ENCODE measurements at regions not wholly inside any gene's neighbourhood (a gene's known extent, or its start where the extent isn't known, plus 50 kb on each side); places are given as distances from the start of the nearest gene placed in this dataset.

DNA sequence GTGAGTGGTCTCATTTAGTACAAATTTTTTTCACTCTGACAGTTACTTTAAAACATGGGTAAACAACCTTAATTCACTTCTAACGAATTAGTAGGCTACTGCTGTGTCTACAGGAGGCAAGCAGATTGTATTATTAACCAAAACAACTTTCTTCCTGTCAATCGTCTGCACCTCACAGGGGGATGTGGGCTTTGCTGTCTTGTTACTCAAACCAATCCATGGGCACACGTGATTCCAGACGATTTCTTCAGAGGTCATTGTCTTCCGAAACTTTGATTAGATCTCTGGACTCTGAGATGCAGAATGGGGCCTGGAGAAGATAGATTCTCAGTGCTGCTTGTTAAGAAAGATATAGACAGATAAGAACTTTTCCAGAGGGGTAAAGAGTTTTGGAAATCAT, 327.8 kb downstream of the DHX15 start:
- H3K27ac Mint-ChIP-seq (ENCODE audit: unreplicated experiment), result no peak overlapping the region
- TF ChIP-seq CTCF (IDR thresholded peaks at IDR 0.05; ENCODE audit: insufficient read depth in 1 of 2, low read depth in 1 of 2, low read length in 1 of 2, severe bottlenecking in 1 of 2, unreplicated experiment in 1 of 2), result no peak

DNA sequence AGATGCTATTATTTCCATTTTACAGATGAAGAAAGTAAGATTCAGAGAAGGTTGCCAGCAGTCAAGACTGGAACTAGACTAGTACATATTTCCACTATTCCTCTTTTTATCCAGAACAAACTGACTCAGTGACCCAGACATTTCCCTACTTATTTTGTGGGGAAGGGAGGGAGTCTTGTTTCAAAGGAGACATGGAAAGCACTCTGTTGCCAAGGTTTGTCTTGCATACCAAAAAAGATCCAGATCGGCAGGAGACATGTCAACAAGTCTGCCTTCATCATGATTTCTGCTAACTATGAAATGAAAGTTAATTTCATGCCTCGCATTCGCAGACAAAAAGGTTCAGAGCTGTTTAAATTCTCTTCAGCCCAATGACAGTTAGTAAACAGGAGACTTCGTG, 328.3 kb downstream of the DHX15 start:
- H3K4me3 Mint-ChIP-seq (ENCODE audit: unreplicated experiment), result no peak overlapping the region
- Histone ChIP-seq H3K9me3 (no peaks in the 10 kb centered on the region), H3K36me3 (ENCODE audit: control insufficient read depth, insufficient read depth, low read length) (no peaks in the 10 kb centered on the region), H3K4me3 (ENCODE audit: low read depth, low read length) (no peak overlapping the region), H3K27me3 (replicated peaks; ENCODE audit: control insufficient read depth, insufficient read depth, low read length) (peaks cover 1% of the 10 kb centered on the region; the same call in 1 of the 2 replicates), H3K4me1 (no peaks in the 10 kb centered on the region)
- H3K36me3 Mint-ChIP-seq (ENCODE audit: insufficient read depth, unreplicated experiment), result no peaks in the 10 kb centered on the region
- CTCF ChIA-PET, result no interaction called here
- no peak for TF ChIP-seq CTCF (IDR thresholded peaks at IDR 0.05; ENCODE audit: insufficient read depth in 1 of 2, low read depth in 1 of 2, low read length in 1 of 2, severe bottlenecking in 1 of 2, unreplicated experiment in 1 of 2)
- H3K27ac Mint-ChIP-seq (ENCODE audit: unreplicated experiment), result no peak overlapping the region
- no TSS peak for BruUV-seq (replicated peaks)
- no peaks in the 10 kb centered on the region for H3K4me1 Mint-ChIP-seq (ENCODE audit: low read depth, unreplicated experiment)
- intact Hi-C loops (cut with micrococcal nuclease; ENCODE audit: unreplicated experiment), result no loop called here
- no peaks in the 10 kb centered on the region for H3K9me3 Mint-ChIP-seq (ENCODE audit: unreplicated experiment)
- DNase-seq, result no peak
- POLR2A ChIA-PET, result no interaction called here
- H3K27me3 Mint-ChIP-seq (ENCODE audit: insufficient read depth, unreplicated experiment), result peaks cover 7% of the 10 kb centered on the region

More for the DNA sequence above, 327.8 kb downstream of the DHX15 start:
- ChIA-PET POLR2A (no interaction called here), CTCF (no interaction called here)
- intact Hi-C loops (cut with micrococcal nuclease; ENCODE audit: unreplicated experiment), result no loop called here
- H3K27me3 Mint-ChIP-seq (ENCODE audit: insufficient read depth, unreplicated experiment), result peaks cover 7% of the 10 kb centered on the region
- no peaks in the 10 kb centered on the region for H3K4me1 Mint-ChIP-seq (ENCODE audit: low read depth, unreplicated experiment)
- Histone ChIP-seq H3K27me3 (replicated peaks; ENCODE audit: control insufficient read depth, insufficient read depth, low read length) (peaks cover 1% of the 10 kb centered on the region; the same call in 1 of the 2 replicates), H3K36me3 (ENCODE audit: control insufficient read depth, insufficient read depth, low read length) (no peaks in the 10 kb centered on the region), H3K9me3 (no peaks in the 10 kb centered on the region), H3K4me1 (no peaks in the 10 kb centered on the region), H3K4me3 (ENCODE audit: low read depth, low read length) (no peak overlapping the region)
- no peaks in the 10 kb centered on the region for H3K36me3 Mint-ChIP-seq (ENCODE audit: insufficient read depth, unreplicated experiment)
- no peak for DNase-seq
- H3K4me3 Mint-ChIP-seq (ENCODE audit: unreplicated experiment), result no peak overlapping the region
- no TSS peak for BruUV-seq (replicated peaks)
- no peaks in the 10 kb centered on the region for H3K9me3 Mint-ChIP-seq (ENCODE audit: unreplicated experiment)

DNA sequence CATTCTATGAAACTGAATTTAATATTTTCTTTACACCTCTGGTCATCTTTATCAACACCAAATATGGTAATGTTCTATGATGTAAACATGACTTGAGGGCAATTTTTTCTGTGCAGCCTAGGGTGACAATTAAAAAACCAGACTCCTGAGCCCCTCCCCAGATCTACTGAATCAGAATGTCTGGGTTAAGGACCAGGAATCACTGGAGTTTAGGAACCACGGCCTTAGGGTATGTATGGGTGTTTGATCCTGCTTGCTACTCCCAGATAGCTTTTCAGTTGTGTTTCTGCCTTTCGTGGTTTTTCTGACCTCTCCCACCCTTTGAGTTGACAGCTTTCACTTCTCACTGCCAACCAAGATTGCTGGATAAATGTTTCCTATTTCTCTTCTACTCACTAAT, 332.2 kb downstream of the DHX15 start:
- POLR2A ChIA-PET, result no interaction called here

More for the DNA sequence above, 332.2 kb downstream of the DHX15 start:
- DNase-seq, result no peak
- no peaks in the 10 kb centered on the region for H3K36me3 Mint-ChIP-seq (ENCODE audit: insufficient read depth, unreplicated experiment)
- H3K4me1 Mint-ChIP-seq (ENCODE audit: low read depth, unreplicated experiment), result no peaks in the 10 kb centered on the region
- H3K4me3 ChIP-seq (ENCODE audit: low read depth, low read length), result no peak overlapping the region
- H3K9me3 ChIP-seq, result no peaks in the 10 kb centered on the region
- H3K27me3 Mint-ChIP-seq (ENCODE audit: insufficient read depth, unreplicated experiment), result peaks cover 3% of the 10 kb centered on the region
- no peaks in the 10 kb centered on the region for H3K9me3 Mint-ChIP-seq (ENCODE audit: unreplicated experiment)
- no peaks in the 10 kb centered on the region for H3K4me1 ChIP-seq
- CTCF ChIA-PET, result no interaction called here
- no peaks in the 10 kb centered on the region for H3K27me3 ChIP-seq (replicated peaks; ENCODE audit: control insufficient read depth, insufficient read depth, low read length)
- no TSS peak for BruUV-seq (replicated peaks)
- no peaks in the 10 kb centered on the region for H3K36me3 ChIP-seq (ENCODE audit: control insufficient read depth, insufficient read depth, low read length)
- no peak overlapping the region for H3K4me3 Mint-ChIP-seq (ENCODE audit: unreplicated experiment)
- H3K27ac Mint-ChIP-seq (ENCODE audit: unreplicated experiment), result no peak overlapping the region
- intact Hi-C loops (cut with micrococcal nuclease; ENCODE audit: unreplicated experiment), result no loop called here
- no peak for TF ChIP-seq CTCF (IDR thresholded peaks at IDR 0.05; ENCODE audit: insufficient read depth in 1 of 2, low read depth in 1 of 2, low read length in 1 of 2, severe bottlenecking in 1 of 2, unreplicated experiment in 1 of 2)
